SK-MEL-5 (cell line): ENCODE measurements at regions not wholly inside any gene's neighbourhood (a gene's known extent, or its start where the extent isn't known, plus 50 kb on each side); places are given as distances from the start of the nearest gene placed in this dataset.
"Not testable (repeated sequence)": the region's sequence is repeated elsewhere in the genome, so short reads cannot be mapped to it uniquely, and the experiment has no call there.

ENCODE experiments used
- DNase-seq: peaks from one replicate; pipeline ENCODE4 v3.0.0-alpha.2; 2016; ENCODE audit warnings: low read depth, low spot score
- in situ Hi-C: cut with HindIII; loops from 2 replicates; pipeline ENCODE4 v1.10.0; 2016; ENCODE audit warnings: low sequenced_read_pairs, high pct_unique_total_duplicates, low pct_unique_long_range_greater_than_20kb

GRCh38 chr3:82596805-82597204, 835.4 kb upstream of the GBE1 start:
- no peak for DNase-seq
- in situ Hi-C loops = no loop called here

- in situ Hi-C loops = no loop called here
- DNase-seq = no peak
Measured at GRCh38 chr3:82595530-82595929, 834.1 kb upstream of the GBE1 start.

- in situ Hi-C loops = no loop called here
Measured at GRCh38 chr3:82587174-82587573, 825.7 kb upstream of the GBE1 start.

DNA sequence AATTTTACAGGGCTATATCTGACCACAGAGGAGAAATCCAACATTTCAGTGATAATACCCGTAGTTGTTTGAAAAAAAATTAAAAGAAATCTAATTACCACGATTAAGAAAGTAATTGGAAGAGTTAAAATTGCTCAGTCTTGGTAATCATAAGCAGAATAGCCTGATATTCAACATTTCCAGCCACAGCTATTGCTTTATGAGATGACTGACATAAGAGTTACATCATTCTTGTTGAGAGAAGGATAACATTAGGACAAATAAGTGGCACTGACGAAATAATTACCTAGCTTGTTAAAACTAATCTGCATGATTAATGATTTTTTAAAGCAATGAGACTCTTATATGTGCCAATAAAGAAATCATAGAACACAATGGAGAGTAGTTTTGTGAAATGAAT, 825.0 kb upstream of the GBE1 start:
- in situ Hi-C loops = no loop called here
- no peak for DNase-seq

More at GRCh38 chr3:82587174-82587573, 825.7 kb upstream of the GBE1 start:
- DNase-seq = no peak

DNA sequence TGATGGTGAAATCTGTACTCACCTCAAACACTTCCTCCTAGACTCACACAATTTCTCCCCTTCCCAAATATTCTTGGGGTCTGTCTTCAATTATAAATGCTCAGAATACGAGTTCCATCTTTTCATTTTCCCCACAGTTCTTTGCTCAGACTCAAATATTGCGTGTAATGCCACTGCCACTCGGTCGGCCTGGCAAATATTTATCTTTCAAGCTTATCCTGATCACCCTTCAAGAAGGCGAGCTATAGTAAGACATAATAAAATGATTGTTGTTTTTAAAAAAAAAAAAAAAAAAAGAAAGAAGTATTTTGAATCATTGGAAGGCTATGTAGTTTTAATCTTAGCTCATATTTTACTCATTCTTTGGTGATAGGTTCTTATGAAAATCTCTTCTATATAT, 824.6 kb upstream of the GBE1 start:
- DNase-seq, in situ Hi-C loops: not testable (repeated sequence)

DNA sequence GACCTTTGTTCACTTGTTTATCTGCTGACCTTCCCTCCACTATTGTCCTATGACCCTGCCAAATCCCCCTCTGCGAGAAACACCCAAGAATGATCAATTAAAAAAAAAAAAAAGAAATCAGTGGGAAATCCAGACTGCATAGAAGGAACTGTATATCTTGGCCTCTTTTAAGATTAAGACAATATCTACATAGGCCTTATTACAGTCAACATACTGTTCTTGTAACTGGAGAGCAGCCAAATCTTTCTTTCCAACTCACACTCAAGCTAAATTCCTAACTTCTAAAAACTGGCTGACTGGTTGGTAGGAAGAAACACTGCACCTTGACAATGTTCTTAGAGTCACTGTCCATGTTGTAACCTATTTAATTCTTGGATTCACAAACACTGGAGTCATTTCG, 824.1 kb upstream of the GBE1 start:
- DNase-seq, in situ Hi-C loops: not testable (repeated sequence)

GRCh38 chr3:82584861-82585260, 823.4 kb upstream of the GBE1 start:
- in situ Hi-C loops, DNase-seq: not testable (repeated sequence)

DNA sequence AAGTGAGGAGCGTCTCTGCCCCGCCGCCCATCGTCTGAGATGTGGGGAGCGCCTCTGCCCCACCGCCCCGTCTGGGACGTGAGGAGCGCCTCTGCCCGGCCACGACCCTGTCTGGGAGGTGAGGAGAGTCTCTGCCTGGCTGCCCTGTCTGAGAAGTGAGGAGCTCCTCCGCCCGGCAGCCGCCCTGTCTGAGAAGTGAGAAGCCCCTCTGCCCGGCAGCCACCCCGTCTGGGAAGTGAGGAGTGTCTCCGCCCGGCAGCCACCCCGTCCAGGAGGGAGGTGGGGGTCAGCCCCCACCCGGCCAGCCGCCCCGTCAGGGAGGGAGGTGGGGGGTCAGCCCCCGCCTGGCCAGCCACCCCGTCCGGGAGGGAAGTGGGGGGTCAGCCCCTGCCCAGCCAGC, 823.0 kb upstream of the GBE1 start:
- in situ Hi-C loops, DNase-seq: not testable (repeated sequence)

- DNase-seq = no peak
- in situ Hi-C loops = no loop called here
Measured at GRCh38 chr3:82581350-82581749, 819.9 kb upstream of the GBE1 start.

- no peak for DNase-seq
- in situ Hi-C loops = no loop called here
Measured at GRCh38 chr3:82572721-82573120, 811.3 kb upstream of the GBE1 start.

- in situ Hi-C loops = no loop called here
- peak; percentile 51 for DNase-seq
Measured at GRCh38 chr3:82568776-82569338, 807.4 kb upstream of the GBE1 start.

DNA sequence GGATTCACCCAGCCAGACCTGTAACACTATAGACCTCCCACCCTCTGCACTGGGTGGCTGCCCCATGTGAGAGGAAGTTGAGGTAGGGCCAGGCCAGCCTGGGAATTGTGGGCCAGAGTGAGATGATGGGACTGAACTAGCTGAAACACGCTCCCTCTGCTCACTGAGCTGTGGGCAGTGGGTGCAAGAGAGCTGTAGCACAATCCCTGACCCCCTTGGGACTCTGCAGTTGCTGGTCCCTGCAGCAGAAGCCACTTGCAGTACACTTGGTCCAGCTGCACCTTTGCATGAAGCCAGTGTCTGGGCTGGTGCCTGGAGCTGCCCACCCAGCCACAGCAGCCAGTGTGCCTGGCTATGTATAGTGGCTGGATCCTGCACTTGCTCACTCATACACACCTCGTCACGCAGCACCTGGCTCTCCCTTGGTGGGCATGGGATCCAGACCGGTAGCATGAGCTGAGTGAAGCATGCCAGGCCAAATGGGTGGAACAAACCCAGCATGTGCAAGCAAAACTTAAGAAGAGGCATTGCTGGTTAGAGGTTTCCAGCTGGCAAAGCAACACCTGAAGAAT, 805.7 kb upstream of the GBE1 start:
- no peak for DNase-seq
- in situ Hi-C loops = no loop called here

DNA sequence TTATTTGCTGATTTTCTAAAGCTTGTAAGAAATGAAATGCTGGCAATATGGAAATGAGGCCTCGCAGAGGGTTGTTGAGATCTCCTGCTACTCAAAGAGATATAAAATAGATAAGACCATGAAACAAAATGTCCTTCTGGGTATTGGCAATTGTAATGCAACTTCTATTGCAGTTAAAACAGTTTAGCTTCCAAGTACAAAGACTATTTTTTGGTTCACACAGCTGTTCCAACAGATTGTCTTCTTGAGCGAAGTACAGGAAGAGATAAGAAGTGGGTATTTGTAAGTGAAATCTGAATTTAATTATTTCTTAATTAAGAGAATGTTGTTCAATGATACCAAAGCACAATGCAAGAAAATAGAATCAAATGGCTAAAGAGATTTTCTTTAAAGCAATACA, 801.5 kb upstream of the GBE1 start:
- in situ Hi-C loops = no loop called here
- DNase-seq = no peak

GRCh38 chr3:82561784-82562183, 800.3 kb upstream of the GBE1 start:
- DNase-seq = no peak
- in situ Hi-C loops = no loop called here

DNA sequence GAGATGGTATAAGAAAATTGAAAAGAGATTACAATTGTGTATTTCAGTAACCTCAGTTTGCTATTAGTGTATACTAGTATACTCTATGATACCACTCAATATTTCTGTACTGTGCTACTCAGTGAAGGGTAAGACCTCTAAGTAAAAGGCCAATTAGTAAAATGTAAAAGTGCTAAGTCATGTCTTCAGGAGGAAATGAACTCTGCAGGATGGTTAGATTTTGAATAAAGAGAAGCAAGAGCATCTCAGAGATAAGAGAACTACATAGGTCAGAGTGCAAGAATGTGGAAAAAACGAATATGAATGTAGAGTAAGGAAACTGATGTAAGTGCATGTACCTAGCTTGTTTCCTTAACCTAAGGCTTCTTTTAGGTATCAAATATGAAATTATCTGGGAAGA, 796.6 kb upstream of the GBE1 start:
- in situ Hi-C loops = no loop called here

GRCh38 chr3:82556113-82556512, 794.7 kb upstream of the GBE1 start:
- no peak for DNase-seq
- in situ Hi-C loops = no loop called here

More for the DNA sequence above, 796.6 kb upstream of the GBE1 start:
- DNase-seq = no peak

DNA sequence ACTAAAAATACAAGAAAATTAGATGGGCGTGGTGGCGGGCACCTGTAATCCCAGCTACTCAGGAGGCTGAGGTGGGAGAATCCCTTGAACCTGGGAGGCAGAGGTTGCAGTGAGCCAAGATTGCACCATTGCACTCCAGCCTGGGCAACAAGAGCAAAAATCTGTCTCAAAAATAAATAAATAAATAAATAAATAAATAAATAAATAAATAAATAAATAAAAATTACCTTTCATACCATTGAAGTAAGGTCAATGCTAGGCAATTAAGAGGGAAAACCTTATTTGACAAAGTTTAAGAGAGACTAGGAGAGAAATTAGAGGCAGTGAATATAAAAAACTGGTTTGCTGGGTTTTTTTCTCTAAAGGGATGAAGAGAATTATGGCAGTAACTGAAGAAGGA, 781.1 kb upstream of the GBE1 start:
- in situ Hi-C loops, DNase-seq: not testable (repeated sequence)

DNA sequence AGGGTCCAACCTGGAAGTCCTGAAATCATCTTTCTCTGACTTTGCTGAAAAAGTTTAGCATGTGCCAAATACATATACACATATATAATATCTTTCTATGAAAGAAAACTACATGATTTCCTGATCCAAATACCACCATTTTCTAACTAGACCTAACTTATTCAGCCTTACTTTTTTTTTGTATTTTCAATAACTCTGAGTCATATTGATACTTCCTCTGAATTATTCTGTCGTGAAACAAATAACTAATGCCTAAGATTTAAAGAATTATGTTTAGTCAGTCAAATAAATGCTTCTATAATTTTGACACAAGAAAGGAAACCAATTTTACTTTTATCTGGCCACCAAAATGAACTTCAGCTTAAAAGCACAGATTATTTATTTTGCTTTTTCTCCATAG, 760.2 kb upstream of the GBE1 start:
- in situ Hi-C loops = no loop called here
- no peak for DNase-seq

- DNase-seq = no peak
- in situ Hi-C loops = no loop called here
Measured at GRCh38 chr3:82520846-82521245, 759.4 kb upstream of the GBE1 start.
